Liver (tissue), 8 donors: ENCODE measurements at regions not wholly inside any gene's neighbourhood (a gene's known extent, or its start where the extent isn't known, plus 50 kb on each side); places are given as distances from the start of the nearest gene placed in this dataset.

Experiments used
- DNase-seq: peaks from one replicate; pipeline ENCODE4 v3.0.0-alpha.2; 2017; ENCODE audit warnings: low spot score
- H3K27ac ChIP-seq, 2 donors: one replicate each; pipeline ENCODE4 v1.7.0; 2013; ENCODE audit warnings: inconsistent platforms in 2 of 2, low read length in 2 of 2, control low read depth in 1 of 2, low read depth in 1 of 2, mild to moderate bottlenecking in 1 of 2
- H3K27me3 ChIP-seq, 4 donors: one replicate each; pipeline versions ENCODE4 v1.6.1 to v1.7.0; 2013; ENCODE audit warnings: low read length in 3 of 4, inconsistent platforms in 1 of 4, mild to moderate bottlenecking in 1 of 4, moderate library complexity in 1 of 4; ENCODE audit not compliant: control insufficient read depth in 4 of 4, insufficient read depth in 4 of 4
- H3K36me3 ChIP-seq, 4 donors: one replicate each; pipeline versions ENCODE4 v1.6.1 to v1.7.0; 2013; ENCODE audit warnings: low read length in 3 of 4, mild to moderate bottlenecking in 3 of 4, low read depth in 1 of 4, moderate library complexity in 1 of 4; ENCODE audit not compliant: control insufficient read depth in 4 of 4, insufficient read depth in 3 of 4
- H3K4me1 ChIP-seq, 4 donors: one replicate each; pipeline versions ENCODE4 v1.6.1 to v1.7.0; 2013; ENCODE audit warnings: low read length in 3 of 4, mild to moderate bottlenecking in 3 of 4, moderate library complexity in 1 of 4; ENCODE audit not compliant: control insufficient read depth in 4 of 4, insufficient read depth in 4 of 4
- H3K4me3 ChIP-seq, 3 donors: one replicate each; pipeline versions ENCODE4 v1.6.1 to v1.7.0; 2013; ENCODE audit warnings: low read length in 3 of 3, control low read depth in 1 of 3, low read depth in 1 of 3, mild to moderate bottlenecking in 1 of 3
- H3K9ac ChIP-seq, 2 donors: one replicate each; pipeline ENCODE4 v1.7.0; 2013; ENCODE audit warnings: low read length in 2 of 2, mild to moderate bottlenecking in 2 of 2, moderate library complexity in 2 of 2, control low read depth in 1 of 2, low read depth in 1 of 2
- H3K9me3 ChIP-seq, 4 donors: one replicate each; pipeline versions ENCODE4 v1.6.1 to v1.7.0; 2013; ENCODE audit warnings: low read length in 3 of 4; ENCODE audit not compliant: control insufficient read depth in 4 of 4
- EGR1 ChIP-seq, 2 donors: IDR thresholded peaks; 2 replicates each; pipeline ENCODE4 v1.6.1; 2016 to 2018; ENCODE audit warnings: antibody characterized with exemption in 2 of 2, low read depth in 2 of 2
- FOXA1 ChIP-seq: IDR thresholded peaks from 2 replicates; pipeline ENCODE4 v1.6.1; 2016; ENCODE audit warnings: antibody characterized with exemption
- FOXA2 ChIP-seq: IDR thresholded peaks from 2 replicates; pipeline ENCODE4 v1.6.1; 2016; ENCODE audit warnings: antibody characterized with exemption
- GABPA ChIP-seq, 2 donors: IDR thresholded peaks in 1 of 2; conservative IDR thresholded peaks in 1 of 2; 2 replicates each; pipeline ENCODE4 v1.6.1; 2016; ENCODE audit warnings: antibody characterized with exemption in 2 of 2, mild to moderate bottlenecking in 1 of 2, moderate library complexity in 1 of 2
- HNF4A ChIP-seq, 2 donors: conservative IDR thresholded peaks; 2 replicates each; pipeline ENCODE4 v1.6.1; 2016; ENCODE audit warnings: antibody characterized with exemption in 2 of 2, mild to moderate bottlenecking in 2 of 2
- HNF4G ChIP-seq: IDR thresholded peaks from 2 replicates; pipeline ENCODE4 v1.6.1; 2016; ENCODE audit warnings: antibody characterized with exemption
- JUND ChIP-seq, 2 donors: IDR thresholded peaks; 2 replicates each; pipeline ENCODE4 v1.6.1; 2016; ENCODE audit warnings: antibody characterized with exemption in 2 of 2
- NR2F2 ChIP-seq: IDR thresholded peaks from 2 replicates; pipeline ENCODE4 v1.6.1; 2016; ENCODE audit warnings: antibody characterized with exemption
- RAD21 ChIP-seq, 2 donors: IDR thresholded peaks; 2 replicates each; pipeline ENCODE4 v1.6.1; 2016; ENCODE audit warnings: antibody characterized with exemption in 2 of 2, mild to moderate bottlenecking in 2 of 2
- RXRA ChIP-seq, 2 donors: IDR thresholded peaks; 2 replicates each; pipeline ENCODE4 v1.6.1; 2017 to 2018; ENCODE audit warnings: antibody characterized with exemption in 2 of 2, mild to moderate bottlenecking in 1 of 2
- SP1 ChIP-seq: IDR thresholded peaks from 2 replicates; pipeline ENCODE4 v1.6.1; 2018; ENCODE audit warnings: antibody characterized with exemption, mild to moderate bottlenecking
- TAF1 ChIP-seq: conservative IDR thresholded peaks from 2 replicates; pipeline ENCODE4 v1.6.1; 2016; ENCODE audit warnings: antibody characterized with exemption, mild to moderate bottlenecking
- YY1 ChIP-seq: IDR thresholded peaks from 2 replicates; pipeline ENCODE4 v1.6.1; 2016; ENCODE audit warnings: antibody characterized with exemption, mild to moderate bottlenecking
- WGBS: extraction: QIAGEN DNeasy Blood & Tissue Kit; methylation state at CpG from one replicate; pipeline ENCODE4 v1.1.7; 2013; 5-methylcytosine and 5-hydroxymethylcytosine counted together
- TF ChIP-seq, protein P1 (sequence below): IDR thresholded peaks from 2 replicates; pipeline ENCODE4 v1.6.1; 2016; ENCODE audit warnings: antibody characterized with exemption
- TF ChIP-seq, protein P2 (sequence below): fragments of 150-350 bp; IDR thresholded peaks from 2 replicates; pipeline ENCODE4 v1.5.1; 2017; ENCODE audit warnings: improper control_type of control experiment, low read depth, low read length; ENCODE audit not compliant: missing input control
- TF ChIP-seq, protein P3 (sequence below): IDR thresholded peaks from 2 replicates; pipeline ENCODE4 v1.6.1; 2016; ENCODE audit warnings: antibody characterized with exemption
- TF ChIP-seq, protein P4 (sequence below): IDR thresholded peaks from 2 replicates; pipeline ENCODE4 v1.6.1; 2016; ENCODE audit warnings: antibody characterized with exemption
- TF ChIP-seq, protein P5 (sequence below): IDR thresholded peaks from 2 replicates; pipeline ENCODE4 v1.6.1; 2016; ENCODE audit warnings: antibody characterized with exemption, mild to moderate bottlenecking
- donor health status: healthy.
- donor health status: healthy.
- donor health status: healthy.
- donor health status: healthy.
- donor health status: healthy.

DNA sequence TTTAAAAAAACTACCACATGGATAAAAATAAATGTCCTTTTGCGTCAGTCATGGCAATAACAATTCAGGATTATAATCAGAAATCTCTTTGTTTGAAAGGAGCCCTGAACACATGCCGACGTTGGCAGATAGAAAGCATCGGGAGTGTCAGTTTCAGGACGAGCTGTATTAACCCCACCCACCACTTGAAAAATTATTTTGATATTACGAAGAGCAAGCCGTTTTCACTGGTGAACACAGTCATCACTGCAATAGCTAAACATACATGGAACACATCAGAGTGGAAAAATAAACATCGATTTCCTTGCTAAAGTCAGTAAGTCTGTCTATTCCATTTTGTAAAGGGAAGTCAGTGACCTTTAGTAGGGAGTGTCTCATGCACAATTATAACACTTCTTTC lies 266.4 kb upstream of the FBXL7 start:
- H3K4me1 ChIP-seq, result no peaks in the 10 kb centered on the region
- H3K27ac ChIP-seq, result no peak overlapping the region
- H3K9ac ChIP-seq, result no peak overlapping the region
- H3K4me3 ChIP-seq, result no peak overlapping the region
- whole genome bisulfite sequencing, result 67% methylated on average over 8 of the region's 8 CpGs
- DNase-seq, result no peak
- TF ChIP-seq FOXA1 (no peak), HNF4G (no peak), YY1 (no peak), RXRA (IDR thresholded peaks at IDR 0.05) (no peak), EGR1 (IDR thresholded peaks at IDR 0.05; ENCODE audit: low read depth in 2 of 2) (no peak), HNF4A (conservative IDR thresholded peaks at IDR 0.05) (no peak), GABPA (IDR thresholded peaks at IDR 0.05 in 1 of 2, conservative IDR thresholded peaks at IDR 0.05 in 1 of 2) (no peak), FOXA2 (no peak), JUND (IDR thresholded peaks at IDR 0.05) (no peak), TAF1 (no peak), RAD21 (IDR thresholded peaks at IDR 0.05) (no peak), SP1 (no peak), NR2F2 (no peak)
- TF ChIP-seq, protein P1, sequence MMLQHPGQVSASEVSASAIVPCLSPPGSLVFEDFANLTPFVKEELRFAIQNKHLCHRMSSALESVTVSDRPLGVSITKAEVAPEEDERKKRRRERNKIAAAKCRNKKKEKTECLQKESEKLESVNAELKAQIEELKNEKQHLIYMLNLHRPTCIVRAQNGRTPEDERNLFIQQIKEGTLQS, result no peak
- TF ChIP-seq, protein P2, sequence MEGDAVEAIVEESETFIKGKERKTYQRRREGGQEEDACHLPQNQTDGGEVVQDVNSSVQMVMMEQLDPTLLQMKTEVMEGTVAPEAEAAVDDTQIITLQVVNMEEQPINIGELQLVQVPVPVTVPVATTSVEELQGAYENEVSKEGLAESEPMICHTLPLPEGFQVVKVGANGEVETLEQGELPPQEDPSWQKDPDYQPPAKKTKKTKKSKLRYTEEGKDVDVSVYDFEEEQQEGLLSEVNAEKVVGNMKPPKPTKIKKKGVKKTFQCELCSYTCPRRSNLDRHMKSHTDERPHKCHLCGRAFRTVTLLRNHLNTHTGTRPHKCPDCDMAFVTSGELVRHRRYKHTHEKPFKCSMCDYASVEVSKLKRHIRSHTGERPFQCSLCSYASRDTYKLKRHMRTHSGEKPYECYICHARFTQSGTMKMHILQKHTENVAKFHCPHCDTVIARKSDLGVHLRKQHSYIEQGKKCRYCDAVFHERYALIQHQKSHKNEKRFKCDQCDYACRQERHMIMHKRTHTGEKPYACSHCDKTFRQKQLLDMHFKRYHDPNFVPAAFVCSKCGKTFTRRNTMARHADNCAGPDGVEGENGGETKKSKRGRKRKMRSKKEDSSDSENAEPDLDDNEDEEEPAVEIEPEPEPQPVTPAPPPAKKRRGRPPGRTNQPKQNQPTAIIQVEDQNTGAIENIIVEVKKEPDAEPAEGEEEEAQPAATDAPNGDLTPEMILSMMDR, result no peak
- TF ChIP-seq, protein P3, sequence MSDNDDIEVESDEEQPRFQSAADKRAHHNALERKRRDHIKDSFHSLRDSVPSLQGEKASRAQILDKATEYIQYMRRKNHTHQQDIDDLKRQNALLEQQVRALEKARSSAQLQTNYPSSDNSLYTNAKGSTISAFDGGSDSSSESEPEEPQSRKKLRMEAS, result no peak
- TF ChIP-seq, protein P4, sequence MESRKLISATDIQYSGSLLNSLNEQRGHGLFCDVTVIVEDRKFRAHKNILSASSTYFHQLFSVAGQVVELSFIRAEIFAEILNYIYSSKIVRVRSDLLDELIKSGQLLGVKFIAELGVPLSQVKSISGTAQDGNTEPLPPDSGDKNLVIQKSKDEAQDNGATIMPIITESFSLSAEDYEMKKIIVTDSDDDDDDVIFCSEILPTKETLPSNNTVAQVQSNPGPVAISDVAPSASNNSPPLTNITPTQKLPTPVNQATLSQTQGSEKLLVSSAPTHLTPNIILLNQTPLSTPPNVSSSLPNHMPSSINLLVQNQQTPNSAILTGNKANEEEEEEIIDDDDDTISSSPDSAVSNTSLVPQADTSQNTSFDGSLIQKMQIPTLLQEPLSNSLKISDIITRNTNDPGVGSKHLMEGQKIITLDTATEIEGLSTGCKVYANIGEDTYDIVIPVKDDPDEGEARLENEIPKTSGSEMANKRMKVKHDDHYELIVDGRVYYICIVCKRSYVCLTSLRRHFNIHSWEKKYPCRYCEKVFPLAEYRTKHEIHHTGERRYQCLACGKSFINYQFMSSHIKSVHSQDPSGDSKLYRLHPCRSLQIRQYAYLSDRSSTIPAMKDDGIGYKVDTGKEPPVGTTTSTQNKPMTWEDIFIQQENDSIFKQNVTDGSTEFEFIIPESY, result no peak
- TF ChIP-seq, protein P5, sequence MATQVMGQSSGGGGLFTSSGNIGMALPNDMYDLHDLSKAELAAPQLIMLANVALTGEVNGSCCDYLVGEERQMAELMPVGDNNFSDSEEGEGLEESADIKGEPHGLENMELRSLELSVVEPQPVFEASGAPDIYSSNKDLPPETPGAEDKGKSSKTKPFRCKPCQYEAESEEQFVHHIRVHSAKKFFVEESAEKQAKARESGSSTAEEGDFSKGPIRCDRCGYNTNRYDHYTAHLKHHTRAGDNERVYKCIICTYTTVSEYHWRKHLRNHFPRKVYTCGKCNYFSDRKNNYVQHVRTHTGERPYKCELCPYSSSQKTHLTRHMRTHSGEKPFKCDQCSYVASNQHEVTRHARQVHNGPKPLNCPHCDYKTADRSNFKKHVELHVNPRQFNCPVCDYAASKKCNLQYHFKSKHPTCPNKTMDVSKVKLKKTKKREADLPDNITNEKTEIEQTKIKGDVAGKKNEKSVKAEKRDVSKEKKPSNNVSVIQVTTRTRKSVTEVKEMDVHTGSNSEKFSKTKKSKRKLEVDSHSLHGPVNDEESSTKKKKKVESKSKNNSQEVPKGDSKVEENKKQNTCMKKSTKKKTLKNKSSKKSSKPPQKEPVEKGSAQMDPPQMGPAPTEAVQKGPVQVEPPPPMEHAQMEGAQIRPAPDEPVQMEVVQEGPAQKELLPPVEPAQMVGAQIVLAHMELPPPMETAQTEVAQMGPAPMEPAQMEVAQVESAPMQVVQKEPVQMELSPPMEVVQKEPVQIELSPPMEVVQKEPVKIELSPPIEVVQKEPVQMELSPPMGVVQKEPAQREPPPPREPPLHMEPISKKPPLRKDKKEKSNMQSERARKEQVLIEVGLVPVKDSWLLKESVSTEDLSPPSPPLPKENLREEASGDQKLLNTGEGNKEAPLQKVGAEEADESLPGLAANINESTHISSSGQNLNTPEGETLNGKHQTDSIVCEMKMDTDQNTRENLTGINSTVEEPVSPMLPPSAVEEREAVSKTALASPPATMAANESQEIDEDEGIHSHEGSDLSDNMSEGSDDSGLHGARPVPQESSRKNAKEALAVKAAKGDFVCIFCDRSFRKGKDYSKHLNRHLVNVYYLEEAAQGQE, result no peak
- H3K9me3 ChIP-seq, result no peaks in the 10 kb centered on the region
- peaks cover 0 to 2% (median 0%) of the 10 kb centered on the region in 4 donors for H3K36me3 ChIP-seq
- H3K27me3 ChIP-seq, result no peaks in the 10 kb centered on the region

DNA sequence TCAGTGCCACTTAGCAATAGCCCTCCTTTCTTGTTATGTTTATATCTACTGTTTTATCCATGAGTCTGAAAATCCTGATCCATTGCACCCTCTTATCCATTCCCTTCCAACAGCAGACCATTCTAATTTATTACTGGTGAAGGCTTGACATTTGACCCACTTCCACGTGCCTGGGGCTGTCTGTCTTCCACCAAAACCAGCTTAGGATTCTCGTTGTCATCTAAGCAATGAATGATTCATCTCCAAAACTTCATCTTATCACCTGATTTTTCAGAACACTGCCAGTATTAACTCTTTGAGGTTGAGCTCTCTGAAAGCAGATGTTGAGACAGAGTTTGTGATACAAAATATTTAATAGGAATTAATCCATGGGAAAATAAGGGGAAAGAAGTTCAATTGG lies 277.8 kb upstream of the FBXL7 start:
- no peaks in the 10 kb centered on the region for H3K27me3 ChIP-seq
- no peaks in the 10 kb centered on the region for H3K36me3 ChIP-seq
- WGBS, result 18% methylated on average over 2 of the region's 2 CpGs
- H3K4me1 ChIP-seq, result no peaks in the 10 kb centered on the region
- no peak overlapping the region for H3K9ac ChIP-seq
- no peak overlapping the region for H3K4me3 ChIP-seq
- H3K9me3 ChIP-seq, result no peaks in the 10 kb centered on the region
- no peak for DNase-seq
- H3K27ac ChIP-seq, result no peak overlapping the region
- TF ChIP-seq TAF1 (no peak), FOXA1 (no peak), YY1 (no peak), RXRA (IDR thresholded peaks at IDR 0.05) (no peak), SP1 (no peak), RAD21 (IDR thresholded peaks at IDR 0.05) (no peak), FOXA2 (no peak), EGR1 (IDR thresholded peaks at IDR 0.05; ENCODE audit: low read depth in 2 of 2) (no peak), HNF4G (no peak), HNF4A (conservative IDR thresholded peaks at IDR 0.05) (no peak)
- TF ChIP-seq, protein P2, result no peak
- TF ChIP-seq, protein P5, result no peak
- TF ChIP-seq, protein P3, result no peak
